ENCODE measurements at regions not wholly inside any gene's neighbourhood (a gene's known extent, or its start where the extent isn't known, plus 50 kb on each side); places are given as distances from the start of the nearest gene placed in this dataset.

DNA sequence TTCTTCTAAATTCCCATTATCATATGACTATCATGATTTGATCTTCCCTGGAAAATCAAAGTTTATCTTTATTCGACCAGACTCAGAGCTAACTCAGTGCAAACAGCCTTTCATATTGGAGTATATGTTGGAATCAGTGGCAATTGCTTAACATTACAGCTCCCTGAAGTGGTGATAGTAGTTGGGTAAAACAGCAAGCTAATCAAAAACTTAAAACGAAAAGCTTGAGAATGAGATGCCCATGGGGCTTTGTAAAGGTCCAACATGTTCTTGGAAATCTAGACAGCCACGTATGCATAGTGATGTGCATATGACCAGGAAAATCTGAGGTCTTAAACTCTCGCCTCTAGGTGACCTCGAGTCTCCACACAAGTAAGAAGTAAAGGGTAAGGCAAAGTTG is 437.6 kb downstream of the KIF16B start:
- Histone ChIP-seq H3K9me3 (no peaks in the 10 kb centered on the region), H3K27me3 (no peaks in the 10 kb centered on the region), H3K4me3 (no peak overlapping the region), H3K4me1 (no peaks in the 10 kb centered on the region), H3K27ac (no peak overlapping the region), H3K36me3 (no peaks in the 10 kb centered on the region)
- 59 to 65% methylated on average over 5 of the region's 5 CpGs for WGBS, 2 donors
- FAIRE-seq (no peak), ATAC-seq (no peak), DNase-seq (no peak)
- TF ChIP-seq, protein P1, sequence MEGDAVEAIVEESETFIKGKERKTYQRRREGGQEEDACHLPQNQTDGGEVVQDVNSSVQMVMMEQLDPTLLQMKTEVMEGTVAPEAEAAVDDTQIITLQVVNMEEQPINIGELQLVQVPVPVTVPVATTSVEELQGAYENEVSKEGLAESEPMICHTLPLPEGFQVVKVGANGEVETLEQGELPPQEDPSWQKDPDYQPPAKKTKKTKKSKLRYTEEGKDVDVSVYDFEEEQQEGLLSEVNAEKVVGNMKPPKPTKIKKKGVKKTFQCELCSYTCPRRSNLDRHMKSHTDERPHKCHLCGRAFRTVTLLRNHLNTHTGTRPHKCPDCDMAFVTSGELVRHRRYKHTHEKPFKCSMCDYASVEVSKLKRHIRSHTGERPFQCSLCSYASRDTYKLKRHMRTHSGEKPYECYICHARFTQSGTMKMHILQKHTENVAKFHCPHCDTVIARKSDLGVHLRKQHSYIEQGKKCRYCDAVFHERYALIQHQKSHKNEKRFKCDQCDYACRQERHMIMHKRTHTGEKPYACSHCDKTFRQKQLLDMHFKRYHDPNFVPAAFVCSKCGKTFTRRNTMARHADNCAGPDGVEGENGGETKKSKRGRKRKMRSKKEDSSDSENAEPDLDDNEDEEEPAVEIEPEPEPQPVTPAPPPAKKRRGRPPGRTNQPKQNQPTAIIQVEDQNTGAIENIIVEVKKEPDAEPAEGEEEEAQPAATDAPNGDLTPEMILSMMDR (IDR thresholded peaks at IDR 0.05): no peak
- intact Hi-C loops (cut with DNase I): no loop called here

DNA sequence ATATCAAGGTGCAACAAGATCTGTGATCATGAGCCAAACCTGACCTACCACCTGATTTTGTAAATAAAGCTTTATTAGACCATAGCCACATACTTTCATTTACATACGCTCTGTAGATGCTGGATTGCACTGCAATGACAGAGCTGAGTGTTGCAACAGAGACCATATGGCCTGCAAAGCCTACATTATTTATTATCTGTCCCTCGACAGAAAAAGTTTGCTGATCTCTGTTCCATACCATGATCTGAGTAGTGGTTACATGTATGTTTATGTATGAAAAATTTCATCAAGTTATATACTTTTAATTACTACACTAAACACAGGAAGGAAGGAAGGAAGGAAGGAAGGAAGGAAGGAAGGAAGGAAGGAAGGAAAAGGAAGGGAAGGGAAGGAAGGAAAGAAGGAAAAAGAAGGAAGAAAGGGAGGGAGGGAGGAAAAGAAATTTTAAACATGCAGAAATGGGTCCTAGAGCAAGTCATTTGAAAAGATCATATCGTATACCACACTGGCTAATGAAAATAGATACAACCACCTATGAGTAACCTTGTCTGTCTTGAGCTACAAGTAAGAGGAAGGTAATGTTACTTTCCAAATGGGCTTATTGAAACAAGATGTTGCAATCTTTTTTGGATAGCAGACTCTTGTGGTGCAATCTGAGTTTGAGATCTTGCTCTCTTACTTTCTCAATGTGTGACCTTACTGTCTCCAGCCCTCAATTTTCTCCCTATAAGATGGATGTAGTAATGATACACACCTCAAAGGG is 441.0 kb downstream of the KIF16B start:
- intact Hi-C loops (cut with DNase I): no loop called here
- Histone ChIP-seq H3K9me3 (no peaks in the 10 kb centered on the region), H3K36me3 (no peaks in the 10 kb centered on the region), H3K27me3 (no peaks in the 10 kb centered on the region), H3K4me1 (no peaks in the 10 kb centered on the region), H3K27ac (no peak overlapping the region), H3K4me3 (no peak overlapping the region)
- WGBS, 2 donors: 74 to 75% methylated on average over 3 of the region's 3 CpGs
- FAIRE-seq (no peak), DNase-seq (no peak), ATAC-seq (no peak)
- TF ChIP-seq, protein P1 (IDR thresholded peaks at IDR 0.05): no peak

- Histone ChIP-seq H3K9me3 (no peaks in the 10 kb centered on the region), H3K27me3 (no peaks in the 10 kb centered on the region), H3K27ac (no peak overlapping the region), H3K4me3 (no peak overlapping the region), H3K4me1 (no peaks in the 10 kb centered on the region), H3K36me3 (no peaks in the 10 kb centered on the region)
- TF ChIP-seq, protein P1 (IDR thresholded peaks at IDR 0.05): no peak
- WGBS, 2 donors: 76 to 83% methylated on average over 7 of the region's 7 CpGs
- FAIRE-seq (no peak), DNase-seq (no peak), ATAC-seq (no peak)
- intact Hi-C loops (cut with DNase I): no loop called here
Measured at GRCh38 chr20:16129411-16129810, 443.8 kb downstream of the KIF16B start.

DNA sequence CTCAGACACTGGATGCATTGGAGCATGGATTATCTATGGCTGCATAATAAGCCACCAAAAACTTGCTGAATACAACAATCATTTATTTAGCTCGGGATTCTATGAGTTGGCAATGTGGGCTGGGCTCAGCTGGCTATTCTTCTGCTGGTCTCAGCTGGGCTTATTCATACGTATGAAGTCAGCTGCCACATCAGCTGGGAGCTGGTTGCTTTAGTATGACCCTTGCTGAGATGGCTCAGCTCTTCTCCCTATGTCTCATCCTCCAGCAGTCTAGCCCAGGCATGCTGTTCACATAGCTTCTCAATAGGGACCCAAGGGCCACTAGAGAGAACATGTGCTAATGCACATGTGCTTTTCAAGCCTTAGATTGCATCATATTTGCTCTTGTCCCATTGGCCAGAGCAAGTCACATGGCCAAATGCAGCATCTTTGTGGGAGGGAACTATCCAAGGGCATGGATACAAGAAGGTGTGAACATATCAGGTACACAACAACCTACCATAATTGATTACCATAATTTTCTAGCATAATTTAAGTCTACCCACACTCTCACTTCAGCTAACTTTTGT is 444.6 kb downstream of the KIF16B start:
- Histone ChIP-seq H3K36me3 (no peaks in the 10 kb centered on the region), H3K9me3 (no peaks in the 10 kb centered on the region), H3K4me3 (no peak overlapping the region), H3K27me3 (no peaks in the 10 kb centered on the region), H3K27ac (no peak overlapping the region), H3K4me1 (no peaks in the 10 kb centered on the region)
- TF ChIP-seq, protein P1 (IDR thresholded peaks at IDR 0.05): no peak
- 65 to 73% methylated on average over 2 of the region's 2 CpGs for WGBS, 2 donors
- no peak for ATAC-seq
- no peak for DNase-seq
- intact Hi-C loops (cut with DNase I): no loop called here
- FAIRE-seq: no peak

- no peaks in the 10 kb centered on the region for H3K36me3 ChIP-seq
- no peak for FAIRE-seq
- no peak for DNase-seq
- ATAC-seq: no peak
- intact Hi-C loops (cut with DNase I): no loop called here
- no peaks in the 10 kb centered on the region for H3K4me1 ChIP-seq
- 83 to 86% methylated on average over 4 of the region's 4 CpGs for WGBS, 2 donors
- no peak overlapping the region for H3K4me3 ChIP-seq
- TF ChIP-seq, protein P1 (IDR thresholded peaks at IDR 0.05): no peak
- no peak overlapping the region for H3K27ac ChIP-seq
- no peaks in the 10 kb centered on the region for H3K27me3 ChIP-seq
- H3K9me3 ChIP-seq: no peaks in the 10 kb centered on the region
Measured at GRCh38 chr20:16125816-16126215, 447.4 kb downstream of the KIF16B start.
